Urothelium cell line (cell line): ENCODE measurements at regions not wholly inside any gene's neighbourhood (a gene's known extent, or its start where the extent isn't known, plus 50 kb on each side); places are given as distances from the start of the nearest gene placed in this dataset.
"Not testable (repeated sequence)": the region's sequence is repeated elsewhere in the genome, so short reads cannot be mapped to it uniquely, and the experiment has no call there.

ENCODE experiments used
- DNase-seq: peaks from one replicate; pipeline ENCODE4 v3.0.0; 2011; ENCODE audit warnings: low spot score, mixed read lengths
- FAIRE-seq: peaks from 2 replicates; lab custom pipeline; 2011; peaks lifted over from hg19 to GRCh38; lab: Jason Lieb, UNC

GRCh38 chr12:54716261-54716660 is 68.1 kb upstream of the DCD start:
- no peak for DNase-seq
- no peak for FAIRE-seq

GRCh38 chr12:54713876-54714275 is 65.7 kb upstream of the DCD start:
- DNase-seq, FAIRE-seq: not testable (repeated sequence)

- DNase-seq, result no peak
- FAIRE-seq, result no peak
Observed at GRCh38 chr12:54711669-54712068, 63.5 kb upstream of the DCD start.

- DNase-seq (no peak), FAIRE-seq (no peak)
Observed at GRCh38 chr12:54708826-54709225, 60.7 kb upstream of the DCD start.

- no peak for DNase-seq
Observed at GRCh38 chr12:54704202-54704601, 56.0 kb upstream of the DCD start.

GRCh38 chr12:54701940-54702592 is 53.9 kb upstream of the DCD start:
- no peak for FAIRE-seq
- DNase-seq, result peak; percentile 44

More at GRCh38 chr12:54704202-54704601, 56.0 kb upstream of the DCD start:
- FAIRE-seq, result no peak

GRCh38 chr12:54700849-54701248 is 52.7 kb upstream of the DCD start:
- FAIRE-seq (no peak), DNase-seq (no peak)

GRCh38 chr12:54700301-54700700 is 52.1 kb upstream of the DCD start:
- FAIRE-seq (no peak), DNase-seq (no peak)
